ENCODE measurements at regions not wholly inside any gene's neighbourhood (a gene's known extent, or its start where the extent isn't known, plus 50 kb on each side); places are given as distances from the start of the nearest gene placed in this dataset.

GRCh38 chr6:106035655-106036054 lies 50.5 kb upstream of the PRDM1 start:
- DNase-seq (ENCODE audit: insufficient read length, low spot score) (no peak), FAIRE-seq (no peak)
- no peak for TF ChIP-seq POLR2A (IDR thresholded peaks at IDR 0.05; ENCODE audit: low read depth, low read length)

DNA sequence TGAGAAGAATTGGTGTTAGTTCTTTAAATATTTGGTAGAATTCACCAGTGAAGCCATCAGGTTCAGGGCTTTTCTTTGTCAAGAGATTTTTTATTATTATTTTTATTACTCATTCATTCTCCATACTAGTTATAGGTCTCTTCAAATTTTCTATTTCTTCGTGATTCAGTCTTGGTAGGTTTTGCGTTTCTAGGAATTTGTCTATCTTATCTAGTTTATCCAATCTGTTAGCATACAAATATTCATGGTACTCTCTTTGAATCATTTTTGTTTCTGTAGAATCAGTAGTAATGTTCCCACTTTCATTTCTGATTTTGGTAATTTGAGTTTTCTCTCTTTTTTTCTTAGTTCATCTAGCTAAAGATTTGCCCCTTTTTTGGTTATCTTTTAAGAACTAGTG lies 52.3 kb upstream of the PRDM1 start:
- TF ChIP-seq POLR2A (IDR thresholded peaks at IDR 0.05; ENCODE audit: low read depth, low read length): no peak
- FAIRE-seq (no peak), DNase-seq (ENCODE audit: insufficient read length, low spot score) (no peak)

GRCh38 chr6:106027758-106028157 lies 58.4 kb upstream of the PRDM1 start:
- TF ChIP-seq POLR2A (IDR thresholded peaks at IDR 0.05; ENCODE audit: low read depth, low read length): no peak
- DNase-seq (ENCODE audit: insufficient read length, low spot score) (no peak), FAIRE-seq (no peak)

GRCh38 chr6:106026748-106027715 lies 59.1 kb upstream of the PRDM1 start:
- DNase-seq (ENCODE audit: insufficient read length, low spot score) (peak; percentile 2), FAIRE-seq (no peak)
- no peak for TF ChIP-seq POLR2A (IDR thresholded peaks at IDR 0.05; ENCODE audit: low read depth, low read length)

DNA sequence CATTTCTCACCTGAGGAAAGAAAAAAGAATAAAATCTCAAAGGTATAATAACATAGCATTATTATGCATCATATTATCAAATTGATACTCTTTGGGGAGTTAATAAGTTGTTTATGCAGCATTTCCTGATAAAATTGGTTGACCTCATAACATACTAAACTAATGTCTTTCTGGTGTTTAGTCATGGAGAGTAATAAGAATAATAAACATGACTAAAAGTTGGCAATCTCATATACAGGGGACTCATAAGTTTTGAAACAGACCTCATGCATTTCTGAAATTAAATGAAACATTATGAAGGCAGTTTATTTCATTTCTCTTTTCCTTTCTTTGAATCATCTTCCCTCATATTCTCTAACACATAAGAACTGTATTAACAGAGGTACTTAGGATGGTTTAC lies 60.5 kb upstream of the PRDM1 start:
- DNase-seq (ENCODE audit: insufficient read length, low spot score) (no peak), FAIRE-seq (no peak)
- no peak for TF ChIP-seq POLR2A (IDR thresholded peaks at IDR 0.05; ENCODE audit: low read depth, low read length)

- FAIRE-seq: no peak
- TF ChIP-seq POLR2A (IDR thresholded peaks at IDR 0.05; ENCODE audit: low read depth, low read length): no peak
- no peak for DNase-seq (ENCODE audit: insufficient read length, low spot score)
These were observed 63.3 kb upstream of the PRDM1 start for GRCh38 chr6:106022801-106023200.

- FAIRE-seq (no peak), DNase-seq (ENCODE audit: insufficient read length, low spot score) (no peak)
- TF ChIP-seq POLR2A (IDR thresholded peaks at IDR 0.05; ENCODE audit: low read depth, low read length): no peak
These were observed 68.7 kb upstream of the PRDM1 start for GRCh38 chr6:106017454-106017853.

GRCh38 chr6:106014955-106015354 lies 71.2 kb upstream of the PRDM1 start:
- TF ChIP-seq POLR2A (IDR thresholded peaks at IDR 0.05; ENCODE audit: low read depth, low read length): no peak
- FAIRE-seq (no peak), DNase-seq (ENCODE audit: insufficient read length, low spot score) (no peak)

GRCh38 chr6:106011476-106011875 lies 74.7 kb upstream of the PRDM1 start:
- FAIRE-seq (no peak), DNase-seq (ENCODE audit: insufficient read length, low spot score) (no peak)
- no peak for TF ChIP-seq POLR2A (IDR thresholded peaks at IDR 0.05; ENCODE audit: low read depth, low read length)

DNA sequence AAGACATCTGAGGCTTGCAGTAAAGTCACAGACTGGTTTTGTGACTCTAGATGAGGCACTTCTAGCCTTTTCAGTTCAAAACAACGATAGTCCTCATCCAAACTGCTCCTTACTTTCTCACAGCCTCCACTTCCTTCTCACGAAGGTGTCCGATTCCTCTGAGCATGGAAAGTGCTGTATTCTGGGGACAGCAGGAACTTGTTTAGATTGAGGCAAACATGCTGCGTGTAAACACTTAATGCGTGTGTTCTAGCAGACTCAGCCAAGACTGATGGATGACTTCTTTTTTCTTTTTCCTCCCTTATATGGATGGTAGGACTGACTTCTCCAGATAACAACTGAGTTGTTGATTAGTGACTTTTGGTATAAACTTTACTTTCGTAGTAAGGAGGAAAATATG lies 80.2 kb upstream of the PRDM1 start:
- FAIRE-seq: no peak
- no peak for TF ChIP-seq POLR2A (IDR thresholded peaks at IDR 0.05; ENCODE audit: low read depth, low read length)
- DNase-seq (ENCODE audit: insufficient read length, low spot score): no peak

- no peak for FAIRE-seq
These were observed 81.1 kb upstream of the PRDM1 start for GRCh38 chr6:106005013-106005412.

GRCh38 chr6:106003268-106003987 lies 82.7 kb upstream of the PRDM1 start:
- TF ChIP-seq POLR2A (IDR thresholded peaks at IDR 0.05; ENCODE audit: low read depth, low read length): no peak
- FAIRE-seq (no peak), DNase-seq (ENCODE audit: insufficient read length, low spot score) (no peak)

More at GRCh38 chr6:106005013-106005412, 81.1 kb upstream of the PRDM1 start:
- TF ChIP-seq POLR2A (IDR thresholded peaks at IDR 0.05; ENCODE audit: low read depth, low read length): no peak
- DNase-seq (ENCODE audit: insufficient read length, low spot score): no peak

GRCh38 chr6:106002005-106002404 lies 84.1 kb upstream of the PRDM1 start:
- DNase-seq (ENCODE audit: insufficient read length, low spot score) (no peak), FAIRE-seq (no peak)
- TF ChIP-seq POLR2A (IDR thresholded peaks at IDR 0.05; ENCODE audit: low read depth, low read length): no peak

- FAIRE-seq: no peak
These were observed 85.2 kb upstream of the PRDM1 start for GRCh38 chr6:106000935-106001334.

More at GRCh38 chr6:106000935-106001334, 85.2 kb upstream of the PRDM1 start:
- no peak for DNase-seq (ENCODE audit: insufficient read length, low spot score)
- no peak for TF ChIP-seq POLR2A (IDR thresholded peaks at IDR 0.05; ENCODE audit: low read depth, low read length)
